HL-60 (cell line): ENCODE measurements at regions not wholly inside any gene's neighbourhood (a gene's known extent, or its start where the extent isn't known, plus 50 kb on each side); places are given as distances from the start of the nearest gene placed in this dataset.

Experiments used
- DNase-seq, 2 experiments: peaks; one replicate each; pipeline ENCODE4 v3.0.0-alpha.2; 2010 to 2020; ENCODE audit warnings: low read depth in 1 of 2, low spot score in 1 of 2
- H3K27ac ChIP-seq: fragments of 250-450 bp; sonication (Bioruptor Pico); replicated peaks from 2 replicates; pipeline ENCODE4 v1.5.1; 2020; ENCODE audit warnings: mild to moderate bottlenecking, moderate library complexity
- H3K27me3 ChIP-seq: fragments of 250-450 bp; sonication (Bioruptor Pico); 2 replicates; pipeline ENCODE4 v1.5.1; 2021; ENCODE audit warnings: mild to moderate bottlenecking, moderate library complexity; ENCODE audit not compliant: insufficient read depth, poor library complexity, severe bottlenecking
- H3K4me3 ChIP-seq: replicated peaks from 2 replicates; pipeline ENCODE4 v1.5.1; 2011; ENCODE audit warnings: mild to moderate bottlenecking, control low read depth, low read length; ENCODE audit not compliant: insufficient read depth
- CTCF ChIP-seq: IDR thresholded peaks from one replicate; pipeline ENCODE4 v1.5.1; 2011; ENCODE audit warnings: low read length, control low read depth, inconsistent platforms; ENCODE audit not compliant: insufficient read depth
- GABPA ChIP-seq: IDR thresholded peaks from 2 replicates; pipeline ENCODE4 v1.6.1; 2012; ENCODE audit warnings: low read depth
- POLR2AphosphoS5 ChIP-seq: IDR thresholded peaks from 2 replicates; pipeline ENCODE4 v1.6.1; 2012; ENCODE audit warnings: low read depth
- REST ChIP-seq: IDR thresholded peaks from 2 replicates; pipeline ENCODE4 v1.6.1; 2012; ENCODE audit warnings: low read depth; ENCODE audit not compliant: insufficient replicate concordance
- SPI1 ChIP-seq: IDR thresholded peaks from 2 replicates; pipeline ENCODE4 v1.6.1; 2012; ENCODE audit warnings: low read depth, mild to moderate bottlenecking, borderline replicate concordance

GRCh38 chr10:111598433-111599059, 521.7 kb downstream of the ADRA2A start:
- peak; percentile 12 to 54 for DNase-seq
- TF ChIP-seq POLR2AphosphoS5 (no peak), SPI1 (no peak), GABPA (no peak), CTCF (peak; percentile 94), REST (no peak)
- no peak overlapping the region for H3K27ac ChIP-seq
- H3K27me3 ChIP-seq = peaks cover 3% of the 10 kb centered on the region
- no peak overlapping the region for H3K4me3 ChIP-seq

- no peak overlapping the region for H3K27ac ChIP-seq
- H3K27me3 ChIP-seq = peaks cover 3% of the 10 kb centered on the region
- no peak overlapping the region for H3K4me3 ChIP-seq
- no peak for TF ChIP-seq POLR2AphosphoS5
- no peak for TF ChIP-seq GABPA
- TF ChIP-seq REST = no peak
- no peak for TF ChIP-seq CTCF
- no peak for TF ChIP-seq SPI1
- DNase-seq = no peak
Measured at GRCh38 chr10:111599943-111600342, 523.1 kb downstream of the ADRA2A start.

GRCh38 chr10:111600772-111601171, 523.9 kb downstream of the ADRA2A start:
- Histone ChIP-seq H3K4me3 (no peak overlapping the region), H3K27me3 (peaks cover 3% of the 10 kb centered on the region), H3K27ac (no peak overlapping the region)
- TF ChIP-seq POLR2AphosphoS5 = no peak
- no peak for TF ChIP-seq CTCF
- TF ChIP-seq GABPA = no peak
- no peak for TF ChIP-seq REST
- no peak for TF ChIP-seq SPI1
- DNase-seq = no peak
